OCI-LY1 (cell line): ENCODE measurements at regions not wholly inside any gene's neighbourhood (a gene's known extent, or its start where the extent isn't known, plus 50 kb on each side); places are given as distances from the start of the nearest gene placed in this dataset.
"Not testable (repeated sequence)": the region's sequence is repeated elsewhere in the genome, so short reads cannot be mapped to it uniquely, and the experiment has no call there.

Experiments
- EZH2 ChIP-seq: fragments of 200-600 bp; sonication (generic), shearing (Covaris generic); IDR thresholded peaks from 2 replicates; pipeline ENCODE4 v1.8.0; 2017; ENCODE audit warnings: borderline replicate concordance, mixed run types, mild to moderate bottlenecking, antibody characterized with exemption, low read length, moderate library complexity, mixed read lengths
- TF ChIP-seq, protein P1 (sequence below): fragments of 200-600 bp; sonication (generic), shearing (Covaris generic); IDR thresholded peaks from 2 replicates; pipeline ENCODE4 v1.5.1; 2017; ENCODE audit warnings: mild to moderate bottlenecking, antibody characterized with exemption, low read length, moderate library complexity, mixed read lengths

DNA sequence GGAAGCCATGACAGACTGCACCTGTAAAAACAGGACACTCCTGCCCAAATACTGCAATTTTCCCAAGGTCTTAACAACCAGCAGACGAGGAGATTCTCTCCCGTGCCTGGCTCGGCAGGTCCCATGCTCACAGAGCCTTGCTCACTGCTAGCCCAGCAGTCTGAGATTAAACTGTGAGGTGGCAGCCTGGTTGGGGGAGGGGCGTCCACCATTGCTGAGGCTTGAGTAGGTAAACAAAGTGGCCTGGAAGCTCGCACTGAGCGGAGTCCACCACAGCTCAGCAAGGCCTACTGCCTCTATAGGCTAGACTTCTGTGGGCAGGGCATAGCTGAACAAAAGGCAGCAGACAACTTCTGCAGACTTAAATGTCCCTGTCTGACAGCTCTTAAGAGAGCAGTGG lies 80.3 kb downstream of the ANXA5 start:
- TF ChIP-seq, protein P1, sequence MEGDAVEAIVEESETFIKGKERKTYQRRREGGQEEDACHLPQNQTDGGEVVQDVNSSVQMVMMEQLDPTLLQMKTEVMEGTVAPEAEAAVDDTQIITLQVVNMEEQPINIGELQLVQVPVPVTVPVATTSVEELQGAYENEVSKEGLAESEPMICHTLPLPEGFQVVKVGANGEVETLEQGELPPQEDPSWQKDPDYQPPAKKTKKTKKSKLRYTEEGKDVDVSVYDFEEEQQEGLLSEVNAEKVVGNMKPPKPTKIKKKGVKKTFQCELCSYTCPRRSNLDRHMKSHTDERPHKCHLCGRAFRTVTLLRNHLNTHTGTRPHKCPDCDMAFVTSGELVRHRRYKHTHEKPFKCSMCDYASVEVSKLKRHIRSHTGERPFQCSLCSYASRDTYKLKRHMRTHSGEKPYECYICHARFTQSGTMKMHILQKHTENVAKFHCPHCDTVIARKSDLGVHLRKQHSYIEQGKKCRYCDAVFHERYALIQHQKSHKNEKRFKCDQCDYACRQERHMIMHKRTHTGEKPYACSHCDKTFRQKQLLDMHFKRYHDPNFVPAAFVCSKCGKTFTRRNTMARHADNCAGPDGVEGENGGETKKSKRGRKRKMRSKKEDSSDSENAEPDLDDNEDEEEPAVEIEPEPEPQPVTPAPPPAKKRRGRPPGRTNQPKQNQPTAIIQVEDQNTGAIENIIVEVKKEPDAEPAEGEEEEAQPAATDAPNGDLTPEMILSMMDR = not testable (repeated sequence)
- TF ChIP-seq EZH2 = not testable (repeated sequence)
